Keratinocyte (primary cell): ENCODE measurements at regions not wholly inside any gene's neighbourhood (a gene's known extent, or its start where the extent isn't known, plus 50 kb on each side); places are given as distances from the start of the nearest gene placed in this dataset.

Source experiments
- DNase-seq: peaks from one replicate; pipeline ENCODE4 v3.0.0-alpha.2; 2011; ENCODE audit warnings: low read depth, missing footprints, low spot score
- FAIRE-seq: peaks from 2 replicates; lab custom pipeline; 2011; peaks lifted over from hg19 to GRCh38; lab: Jason Lieb, UNC
- H2AFZ ChIP-seq: 2 replicates; pipeline ENCODE4 v1.6.0; 2012; ENCODE audit warnings: low read length, control low read depth, inconsistent platforms; ENCODE audit not compliant: control insufficient read depth
- H3K27ac ChIP-seq: 2 replicates; pipeline ENCODE4 v1.5.1; 2011; ENCODE audit warnings: low read length; ENCODE audit not compliant: control insufficient read depth, insufficient read depth
- H3K27me3 ChIP-seq: 3 replicates; pipeline ENCODE4 v1.6.0; 2011; ENCODE audit warnings: low read length; ENCODE audit not compliant: control insufficient read depth, insufficient read depth; ENCODE audit errors: extremely low read depth
- H3K36me3 ChIP-seq, 2 experiments: 2 replicates in 1 of 2; 3 replicates in 1 of 2; pipeline ENCODE4 v1.5.1; 2011; ENCODE audit warnings: low read length in 2 of 2, mild to moderate bottlenecking in 1 of 2; ENCODE audit not compliant: control insufficient read depth in 2 of 2, insufficient read depth in 2 of 2; ENCODE audit errors: extremely low read depth in 1 of 2
- H3K4me1 ChIP-seq: 3 replicates; pipeline ENCODE4 v1.5.1; 2011; ENCODE audit warnings: low read length; ENCODE audit not compliant: control insufficient read depth, insufficient read depth; ENCODE audit errors: extremely low read depth
- H3K4me2 ChIP-seq: 3 replicates; pipeline ENCODE4 v1.6.0; 2011; ENCODE audit warnings: low read depth, low read length; ENCODE audit not compliant: control insufficient read depth, insufficient read depth; ENCODE audit errors: extremely low read depth
- H3K4me3 ChIP-seq, 3 experiments: fragments of 200-600 bp in 1 of 3; sonication (generic) in 1 of 3; 2 replicates in 2 of 3; 3 replicates in 1 of 3; pipeline ENCODE4 v1.5.1; 2011 to 2016; ENCODE audit warnings: low read length in 3 of 3, mild to moderate bottlenecking in 3 of 3, control low read depth in 2 of 3, inconsistent platforms in 1 of 3, low read depth in 1 of 3, mixed read lengths in 1 of 3, mixed run types in 1 of 3, moderate library complexity in 1 of 3; ENCODE audit not compliant: control insufficient read depth in 2 of 3, insufficient read depth in 2 of 3; ENCODE audit errors: extremely low read depth in 1 of 3
- H3K79me2 ChIP-seq: 2 replicates; pipeline ENCODE4 v1.6.0; 2012; ENCODE audit warnings: low read length; ENCODE audit not compliant: control insufficient read depth, insufficient read depth
- H3K9ac ChIP-seq: 3 replicates; pipeline ENCODE4 v1.6.0; 2011; ENCODE audit warnings: low read length; ENCODE audit not compliant: control insufficient read depth, insufficient read depth; ENCODE audit errors: extremely low read depth
- H3K9me1 ChIP-seq: 3 replicates; pipeline ENCODE4 v1.6.0; 2011; ENCODE audit warnings: low read length; ENCODE audit not compliant: control insufficient read depth, insufficient read depth; ENCODE audit errors: extremely low read depth
- H3K9me3 ChIP-seq: 2 replicates; pipeline ENCODE4 v1.5.1; 2012; ENCODE audit warnings: low read depth, low read length; ENCODE audit not compliant: control insufficient read depth
- H4K20me1 ChIP-seq: 3 replicates; pipeline ENCODE4 v1.6.0; 2011; ENCODE audit warnings: low read length; ENCODE audit not compliant: control insufficient read depth, insufficient read depth; ENCODE audit errors: extremely low read depth
- EZH2 ChIP-seq: IDR thresholded peaks from one replicate; pipeline ENCODE4 v1.6.1; 2012; ENCODE audit warnings: inconsistent platforms, mild to moderate bottlenecking, low read length, moderate library complexity
- dilution Hi-C: fragments of 300-500 bp; cut with MboI; formaldehyde crosslinking; loops from one replicate; pipeline ENCODE4 v1.7.0; 2020; ENCODE audit warnings: low sequenced_read_pairs; ENCODE audit not compliant: extremely low pct_ligation_motif_present
- TF ChIP-seq, protein P1 (sequence below), 3 experiments: IDR thresholded peaks in 1 of 3; conservative IDR thresholded peaks in 1 of 3; optimal IDR thresholded peaks in 1 of 3; 2 replicates in 2 of 3; 3 replicates in 1 of 3; pipeline versions ENCODE3 to v1.5.1; 2011; ENCODE audit warnings: low read length in 3 of 3, mild to moderate bottlenecking in 3 of 3, moderate library complexity in 2 of 3, control low read depth in 1 of 3, inconsistent platforms in 1 of 3; ENCODE audit not compliant: insufficient read depth in 2 of 3; ENCODE audit errors: extremely low read depth in 1 of 3

DNA sequence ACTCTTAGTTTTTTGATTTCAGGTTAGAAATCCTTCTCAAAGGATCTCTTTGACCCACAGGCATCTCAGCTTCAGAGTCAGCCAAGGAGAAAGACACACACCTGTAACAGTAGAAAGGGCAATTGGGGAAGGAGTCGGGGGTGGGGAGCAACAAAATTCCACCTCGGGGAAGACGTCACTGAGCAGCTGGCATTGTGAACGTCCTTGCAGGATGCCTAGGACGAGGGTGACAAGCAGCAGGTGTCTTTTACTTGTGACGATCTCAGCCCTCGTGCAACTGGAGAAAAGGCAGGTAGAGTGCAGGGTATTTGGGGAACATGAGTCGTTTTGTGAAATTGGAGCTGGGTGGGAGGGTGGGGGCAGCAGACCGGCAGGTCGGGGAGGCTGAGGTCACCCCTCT is 627.0 kb downstream of the ACTR3B start:
- Histone ChIP-seq H3K4me1 (no peaks in the 10 kb centered on the region), H3K9me3 (peaks cover 2% of the 10 kb centered on the region), H4K20me1 (no peaks in the 10 kb centered on the region), H3K27me3 (no peaks in the 10 kb centered on the region), H3K79me2 (no peaks in the 10 kb centered on the region), H3K4me3 (no peak overlapping the region), H2AFZ (no peak overlapping the region), H3K36me3 (no peaks in the 10 kb centered on the region), H3K27ac (no peak overlapping the region), H3K4me2 (no peak overlapping the region), H3K9me1 (no peaks in the 10 kb centered on the region), H3K9ac (no peak overlapping the region)
- FAIRE-seq (no peak), DNase-seq (no peak)
- dilution Hi-C loops, result no loop called here
- TF ChIP-seq, protein P1, sequence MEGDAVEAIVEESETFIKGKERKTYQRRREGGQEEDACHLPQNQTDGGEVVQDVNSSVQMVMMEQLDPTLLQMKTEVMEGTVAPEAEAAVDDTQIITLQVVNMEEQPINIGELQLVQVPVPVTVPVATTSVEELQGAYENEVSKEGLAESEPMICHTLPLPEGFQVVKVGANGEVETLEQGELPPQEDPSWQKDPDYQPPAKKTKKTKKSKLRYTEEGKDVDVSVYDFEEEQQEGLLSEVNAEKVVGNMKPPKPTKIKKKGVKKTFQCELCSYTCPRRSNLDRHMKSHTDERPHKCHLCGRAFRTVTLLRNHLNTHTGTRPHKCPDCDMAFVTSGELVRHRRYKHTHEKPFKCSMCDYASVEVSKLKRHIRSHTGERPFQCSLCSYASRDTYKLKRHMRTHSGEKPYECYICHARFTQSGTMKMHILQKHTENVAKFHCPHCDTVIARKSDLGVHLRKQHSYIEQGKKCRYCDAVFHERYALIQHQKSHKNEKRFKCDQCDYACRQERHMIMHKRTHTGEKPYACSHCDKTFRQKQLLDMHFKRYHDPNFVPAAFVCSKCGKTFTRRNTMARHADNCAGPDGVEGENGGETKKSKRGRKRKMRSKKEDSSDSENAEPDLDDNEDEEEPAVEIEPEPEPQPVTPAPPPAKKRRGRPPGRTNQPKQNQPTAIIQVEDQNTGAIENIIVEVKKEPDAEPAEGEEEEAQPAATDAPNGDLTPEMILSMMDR (optimal IDR thresholded peaks at IDR 0.05 in 1 of 3, IDR thresholded peaks at IDR 0.05 in 1 of 3, conservative IDR thresholded peaks at IDR 0.05 in 1 of 3; ENCODE audit: extremely low read depth in 1 of 3, insufficient read depth in 2 of 3, low read length in 3 of 3), result no peak
- TF ChIP-seq EZH2, result no peak

DNA sequence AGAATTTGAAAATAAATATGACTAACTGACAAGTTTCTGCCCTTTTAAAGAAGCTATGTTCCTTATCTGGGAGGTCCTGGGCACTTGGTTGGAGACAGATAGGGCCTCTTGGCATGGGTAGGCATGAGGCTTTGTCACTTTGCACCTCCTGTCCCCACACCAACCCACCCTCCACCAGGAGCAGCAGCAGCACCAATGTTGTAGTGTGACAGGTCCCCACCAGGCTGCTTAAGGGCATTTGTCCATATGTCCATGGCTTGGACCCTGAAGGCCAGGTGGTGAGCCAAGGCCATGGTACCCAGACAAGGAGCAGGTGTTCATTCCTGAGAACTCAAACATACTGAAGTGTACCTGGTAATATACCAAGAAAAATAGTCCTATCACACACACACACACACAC is 629.1 kb downstream of the ACTR3B start:
- no peaks in the 10 kb centered on the region for H3K79me2 ChIP-seq
- no peaks in the 10 kb centered on the region for H3K9me1 ChIP-seq
- H3K27me3 ChIP-seq, result no peaks in the 10 kb centered on the region
- DNase-seq, result no peak
- no peak overlapping the region for H3K4me3 ChIP-seq
- H3K27ac ChIP-seq, result no peak overlapping the region
- dilution Hi-C loops, result no loop called here
- no peak overlapping the region for H2AFZ ChIP-seq
- no peaks in the 10 kb centered on the region for H3K4me1 ChIP-seq
- no peak for TF ChIP-seq EZH2
- TF ChIP-seq, protein P1 (optimal IDR thresholded peaks at IDR 0.05 in 1 of 3, IDR thresholded peaks at IDR 0.05 in 1 of 3, conservative IDR thresholded peaks at IDR 0.05 in 1 of 3; ENCODE audit: extremely low read depth in 1 of 3, insufficient read depth in 2 of 3, low read length in 3 of 3), result no peak
- no peak overlapping the region for H3K4me2 ChIP-seq
- no peaks in the 10 kb centered on the region for H3K36me3 ChIP-seq
- peaks cover 4% of the 10 kb centered on the region for H3K9me3 ChIP-seq
- no peaks in the 10 kb centered on the region for H4K20me1 ChIP-seq
- H3K9ac ChIP-seq, result no peak overlapping the region
- FAIRE-seq, result no peak
